HG02870 (cell line): ENCODE measurements at regions not wholly inside any gene's neighbourhood (a gene's known extent, or its start where the extent isn't known, plus 50 kb on each side); places are given as distances from the start of the nearest gene placed in this dataset.
A peak's percentile ranks its signal among the peaks of the same experiment; 100 is the strongest.

ENCODE experiments used
- ATAC-seq: cut with Tn5 transposase; IDR thresholded peaks from one replicate; pipeline ENCODE4 v1.9.1; 2021; ENCODE audit warnings: mild to moderate bottlenecking, moderate library complexity; ENCODE audit not compliant: unreplicated experiment

- no peak for ATAC-seq
These were observed 641.6 kb downstream of the EPHA4 start for GRCh38 chr2:220930271-220931076.

- ATAC-seq = no peak
These were observed 640.6 kb downstream of the EPHA4 start for GRCh38 chr2:220931491-220931890.

- ATAC-seq = no peak
These were observed 640.1 kb downstream of the EPHA4 start for GRCh38 chr2:220932041-220932440.

GRCh38 chr2:220935789-220936321 lies 636.2 kb downstream of the EPHA4 start:
- peak; percentile 95 for ATAC-seq

GRCh38 chr2:220936641-220937197 lies 635.4 kb downstream of the EPHA4 start:
- no peak for ATAC-seq

- no peak for ATAC-seq
These were observed 634.9 kb downstream of the EPHA4 start for GRCh38 chr2:220937245-220937644.

GRCh38 chr2:220940646-220941045 lies 631.5 kb downstream of the EPHA4 start:
- no peak for ATAC-seq

GRCh38 chr2:220941683-220942082 lies 630.4 kb downstream of the EPHA4 start:
- no peak for ATAC-seq

- no peak for ATAC-seq
These were observed 625.6 kb downstream of the EPHA4 start for GRCh38 chr2:220946552-220946951.

- ATAC-seq = no peak
These were observed 623.5 kb downstream of the EPHA4 start for GRCh38 chr2:220948579-220948978.

GRCh38 chr2:220949466-220949865 lies 622.6 kb downstream of the EPHA4 start:
- ATAC-seq = no peak

- no peak for ATAC-seq
These were observed 616.3 kb downstream of the EPHA4 start for GRCh38 chr2:220955776-220956175.

- ATAC-seq = no peak
These were observed 615.7 kb downstream of the EPHA4 start for GRCh38 chr2:220956429-220956828.

- no peak for ATAC-seq
These were observed 612.7 kb downstream of the EPHA4 start for GRCh38 chr2:220959391-220959802.

- ATAC-seq = no peak
These were observed 610.8 kb downstream of the EPHA4 start for GRCh38 chr2:220961143-220961860.

GRCh38 chr2:220962556-220962955 lies 609.5 kb downstream of the EPHA4 start:
- no peak for ATAC-seq

- no peak for ATAC-seq
These were observed 609.0 kb downstream of the EPHA4 start for GRCh38 chr2:220963076-220963475.

- ATAC-seq = no peak
These were observed 608.2 kb downstream of the EPHA4 start for GRCh38 chr2:220963930-220964329.

- ATAC-seq = no peak
These were observed 605.5 kb downstream of the EPHA4 start for GRCh38 chr2:220966636-220967035.

- no peak for ATAC-seq
These were observed 602.8 kb downstream of the EPHA4 start for GRCh38 chr2:220969348-220969747.

GRCh38 chr2:220980966-220981675 lies 591.0 kb downstream of the EPHA4 start:
- no peak for ATAC-seq
